MG63 (cell line): ENCODE measurements at regions not wholly inside any gene's neighbourhood (a gene's known extent, or its start where the extent isn't known, plus 50 kb on each side); places are given as distances from the start of the nearest gene placed in this dataset.
"Not testable (repeated sequence)": the region's sequence is repeated elsewhere in the genome, so short reads cannot be mapped to it uniquely, and the experiment has no call there.

ENCODE experiments used
- DNase-seq: peaks from one replicate; pipeline ENCODE4 v3.0.0-alpha.2; 2020
- H3K27me3 ChIP-seq: fragments of 250-450 bp; sonication (Bioruptor Pico); 2 replicates; pipeline ENCODE4 v1.5.1; 2020; ENCODE audit warnings: mild to moderate bottlenecking, moderate library complexity
- H3K36me3 ChIP-seq: fragments of 250-450 bp; sonication (Bioruptor Pico); 2 replicates; pipeline ENCODE4 v1.5.1; 2020; ENCODE audit warnings: mild to moderate bottlenecking, moderate library complexity
- H3K4me3 ChIP-seq: fragments of 250-450 bp; sonication (Bioruptor Pico); 2 replicates; pipeline ENCODE4 v1.5.1; 2020; ENCODE audit warnings: mild to moderate bottlenecking, moderate library complexity
- H3K9me3 ChIP-seq: fragments of 250-450 bp; sonication (Bioruptor Pico); 2 replicates; pipeline ENCODE4 v1.5.1; 2020; ENCODE audit warnings: mild to moderate bottlenecking, moderate library complexity

DNA sequence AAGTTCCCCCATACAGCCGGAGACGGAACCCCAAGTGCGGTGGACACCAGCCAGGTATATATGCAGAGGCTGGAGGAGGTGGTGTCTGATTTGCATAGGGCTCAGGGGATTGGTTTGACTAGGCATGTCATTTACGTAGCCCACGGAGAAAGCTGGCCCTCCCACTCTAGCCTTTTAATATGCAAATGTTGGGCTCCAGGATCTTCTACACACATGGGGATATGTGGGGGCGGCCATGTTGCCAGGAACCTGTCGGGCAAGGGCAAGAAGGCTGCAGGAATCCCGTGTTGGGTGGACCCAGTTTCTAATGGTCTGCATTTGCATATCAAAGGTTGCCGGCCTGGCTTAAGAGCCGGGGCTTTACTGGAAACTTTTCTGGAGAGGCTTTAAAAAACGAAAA is 57.4 kb downstream of the FTHL17 start:
- DNase-seq, H3K36me3 ChIP-seq, H3K27me3 ChIP-seq, H3K4me3 ChIP-seq, H3K9me3 ChIP-seq: not testable (repeated sequence)

DNA sequence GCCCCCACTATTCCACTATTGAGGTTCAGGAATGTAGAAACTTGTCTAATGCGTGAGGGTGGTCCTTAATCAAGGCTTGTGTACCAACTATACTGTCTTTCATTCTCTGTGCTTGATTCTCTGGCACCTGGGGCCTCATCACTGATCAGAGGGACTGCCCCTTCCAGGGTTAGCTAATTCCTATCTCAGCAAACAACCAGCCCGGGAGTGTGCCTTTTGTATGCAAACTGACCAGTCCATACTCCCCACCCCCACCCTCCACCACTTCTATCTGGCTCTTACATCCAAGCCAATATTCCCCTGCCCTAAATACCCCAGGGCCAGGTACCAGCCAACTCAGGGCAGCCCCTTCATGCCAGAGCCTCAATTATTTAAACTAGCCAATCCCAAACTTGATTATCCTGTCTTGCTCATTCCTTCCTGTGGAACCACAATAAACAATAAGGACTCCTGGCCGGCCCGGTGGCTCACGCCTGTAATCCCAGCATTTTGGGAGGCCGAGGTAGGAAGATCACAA is 59.3 kb downstream of the FTHL17 start:
- H3K27me3 ChIP-seq: no peaks in the 10 kb centered on the region
- no peaks in the 10 kb centered on the region for H3K36me3 ChIP-seq
- no peak for DNase-seq
- no peak overlapping the region for H3K4me3 ChIP-seq
- no peaks in the 10 kb centered on the region for H3K9me3 ChIP-seq

GRCh38 chrX:31007321-31007720 is 64.5 kb downstream of the FTHL17 start:
- Histone ChIP-seq H3K27me3 (no peaks in the 10 kb centered on the region), H3K9me3 (no peaks in the 10 kb centered on the region), H3K36me3 (no peaks in the 10 kb centered on the region), H3K4me3 (no peak overlapping the region)
- DNase-seq: peak; percentile 2

DNA sequence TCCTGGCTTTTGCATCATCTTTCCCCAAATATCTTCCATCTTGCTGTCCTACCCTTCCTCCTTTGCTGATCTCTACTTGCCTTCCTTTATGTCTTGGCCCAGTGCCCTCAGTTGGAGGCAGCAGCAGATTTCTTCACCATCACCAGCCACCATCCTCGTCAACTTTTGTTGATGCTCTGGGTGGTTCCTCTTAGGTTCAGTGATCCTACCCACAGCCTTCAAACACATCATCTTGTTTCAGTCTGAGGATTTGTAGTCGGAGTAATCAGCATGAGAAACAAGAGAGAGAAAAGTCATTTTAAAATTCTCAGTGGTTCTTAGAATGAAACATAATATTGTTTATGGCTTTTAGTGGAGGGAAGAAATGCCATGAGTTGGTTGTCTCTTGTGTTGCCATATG is 65.8 kb downstream of the FTHL17 start:
- H3K27me3 ChIP-seq: no peaks in the 10 kb centered on the region
- H3K4me3 ChIP-seq: no peak overlapping the region
- DNase-seq: no peak
- no peaks in the 10 kb centered on the region for H3K36me3 ChIP-seq
- no peaks in the 10 kb centered on the region for H3K9me3 ChIP-seq

GRCh38 chrX:30997411-30997810 is 74.4 kb downstream of the FTHL17 start:
- Histone ChIP-seq H3K9me3 (no peaks in the 10 kb centered on the region), H3K4me3 (no peak overlapping the region), H3K36me3 (no peaks in the 10 kb centered on the region), H3K27me3 (no peaks in the 10 kb centered on the region)
- DNase-seq: no peak

DNA sequence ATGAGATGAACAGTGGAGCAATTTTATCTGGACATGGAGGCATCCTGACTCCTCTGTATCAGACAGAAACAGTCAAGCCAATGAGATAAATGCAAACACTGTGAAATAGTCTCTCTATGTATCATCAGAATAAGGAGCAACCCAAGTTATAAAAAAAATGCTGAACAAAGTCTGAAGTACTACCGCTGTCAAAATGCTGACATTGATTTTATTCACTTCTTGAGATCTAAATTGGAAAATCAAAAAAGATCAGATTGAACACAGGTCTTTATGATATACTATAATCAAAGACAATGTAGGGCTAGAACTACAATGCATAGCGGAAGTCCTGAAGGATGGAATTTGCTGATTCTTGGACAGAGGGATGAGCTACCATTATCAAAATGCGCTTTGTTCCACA is 76.1 kb downstream of the FTHL17 start:
- H3K27me3 ChIP-seq: no peaks in the 10 kb centered on the region
- no peaks in the 10 kb centered on the region for H3K36me3 ChIP-seq
- no peak for DNase-seq

DNA sequence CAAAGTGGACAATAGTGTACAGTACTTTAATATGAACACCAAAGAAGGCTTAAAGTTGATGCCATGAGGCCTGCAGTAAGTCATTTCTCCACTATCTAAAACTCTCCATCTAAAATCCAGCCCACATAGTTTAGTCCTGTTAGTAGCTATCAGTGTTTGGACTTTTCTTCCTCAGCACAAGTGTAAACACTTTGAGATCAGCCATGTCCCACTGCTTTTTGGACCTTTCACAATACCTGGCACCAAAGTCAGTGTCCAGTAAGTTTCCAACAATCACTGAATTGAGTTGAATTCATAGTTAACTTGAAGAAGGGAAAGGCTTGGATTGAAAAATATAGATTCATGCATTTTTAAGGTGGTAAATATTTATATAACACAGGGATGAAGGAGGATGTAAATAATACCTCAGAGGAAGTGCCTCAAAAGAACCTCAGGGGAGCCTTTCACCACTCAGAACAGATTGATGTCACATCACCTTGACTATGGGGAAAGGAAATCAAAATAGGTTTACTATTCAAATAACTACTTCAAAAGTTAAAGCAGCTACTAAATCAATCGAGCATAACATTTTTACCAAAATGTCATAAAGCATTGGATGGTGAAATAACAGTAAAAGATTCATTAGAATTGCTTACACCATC is 76.7 kb downstream of the FTHL17 start:
- Histone ChIP-seq H3K9me3 (no peaks in the 10 kb centered on the region), H3K4me3 (no peak overlapping the region), H3K36me3 (no peaks in the 10 kb centered on the region), H3K27me3 (no peaks in the 10 kb centered on the region)
- DNase-seq: no peak

More for the DNA sequence above, 76.1 kb downstream of the FTHL17 start:
- no peaks in the 10 kb centered on the region for H3K9me3 ChIP-seq
- H3K4me3 ChIP-seq: no peak overlapping the region

- not testable (repeated sequence) for H3K27me3 ChIP-seq, H3K4me3 ChIP-seq, H3K36me3 ChIP-seq
These were observed 77.8 kb downstream of the FTHL17 start for GRCh38 chrX:30994018-30994417.

DNA sequence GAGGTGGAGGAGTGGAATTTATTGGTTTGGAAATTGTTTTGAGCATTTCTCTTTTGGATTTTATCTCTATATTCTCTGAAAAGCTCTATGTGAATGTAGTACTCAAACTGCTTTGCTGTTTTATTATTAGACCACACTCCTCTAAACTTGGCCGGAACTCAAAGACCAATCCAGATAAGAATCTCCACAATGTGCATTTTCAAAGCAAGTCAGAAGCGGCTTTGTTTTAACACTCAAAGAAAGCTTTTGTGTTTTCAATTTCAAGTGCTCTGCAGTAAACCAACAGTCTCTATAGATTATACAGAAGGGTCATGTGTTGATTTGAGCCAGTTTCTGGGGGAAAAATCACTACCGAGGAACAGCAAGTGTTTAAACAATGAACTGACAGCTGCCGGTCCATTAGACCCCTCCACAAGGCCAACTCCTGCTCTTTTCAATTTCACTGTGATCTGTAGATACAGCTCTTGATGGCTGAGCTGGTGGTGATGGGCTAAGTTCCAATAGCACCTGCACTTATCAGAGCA is 79.4 kb downstream of the FTHL17 start:
- Histone ChIP-seq H3K27me3 (no peaks in the 10 kb centered on the region), H3K36me3 (no peaks in the 10 kb centered on the region), H3K9me3 (no peaks in the 10 kb centered on the region), H3K4me3 (no peak overlapping the region)
- no peak for DNase-seq

More at GRCh38 chrX:30994018-30994417, 77.8 kb downstream of the FTHL17 start:
- H3K9me3 ChIP-seq, DNase-seq: not testable (repeated sequence)

DNA sequence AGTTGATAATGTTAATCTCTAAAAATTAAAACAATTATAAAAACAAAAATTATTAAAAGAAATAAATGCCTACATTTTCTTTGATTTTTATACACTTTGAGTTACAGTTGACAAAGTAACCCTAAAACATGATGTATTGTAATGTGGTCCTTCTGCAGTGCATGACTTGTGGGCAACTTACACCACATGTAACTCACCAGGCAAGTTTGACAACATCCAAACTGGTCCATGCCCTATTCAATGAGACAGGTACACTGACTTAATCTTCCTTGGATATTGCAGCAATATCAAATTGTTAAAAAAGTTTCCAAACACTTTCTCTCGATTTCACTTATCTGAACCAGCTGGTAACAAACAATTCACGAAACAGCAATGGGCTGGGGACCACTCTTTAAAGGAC is 81.5 kb downstream of the FTHL17 start:
- H3K36me3 ChIP-seq: no peaks in the 10 kb centered on the region
- H3K27me3 ChIP-seq: no peaks in the 10 kb centered on the region
- no peaks in the 10 kb centered on the region for H3K9me3 ChIP-seq
- H3K4me3 ChIP-seq: no peak overlapping the region
- DNase-seq: no peak

DNA sequence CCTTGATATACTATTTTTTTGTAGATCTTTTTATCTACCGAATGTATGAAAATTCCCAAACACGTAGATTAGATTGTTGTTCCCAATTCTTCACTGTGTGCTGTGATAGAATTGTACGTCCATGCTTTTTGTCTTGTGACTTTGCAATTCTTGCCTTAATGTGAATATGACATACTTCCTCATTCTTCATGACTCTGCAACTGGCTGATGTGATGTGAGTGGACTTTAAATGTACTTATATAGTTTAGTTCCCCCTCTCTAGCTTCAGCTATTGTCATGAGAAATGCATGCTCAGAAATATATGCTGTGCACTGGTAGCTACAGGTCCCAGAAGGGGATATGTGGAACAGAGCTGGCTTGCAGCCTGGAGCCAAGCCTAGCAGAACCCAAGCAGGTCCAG is 89.4 kb downstream of the FTHL17 start:
- DNase-seq: no peak
- no peaks in the 10 kb centered on the region for H3K36me3 ChIP-seq
- H3K4me3 ChIP-seq: no peak overlapping the region
- H3K27me3 ChIP-seq: no peaks in the 10 kb centered on the region
- H3K9me3 ChIP-seq: no peaks in the 10 kb centered on the region

- no peaks in the 10 kb centered on the region for H3K9me3 ChIP-seq
- no peaks in the 10 kb centered on the region for H3K27me3 ChIP-seq
- no peak for DNase-seq
- H3K36me3 ChIP-seq: no peaks in the 10 kb centered on the region
- no peak overlapping the region for H3K4me3 ChIP-seq
These were observed 89.9 kb downstream of the FTHL17 start for GRCh38 chrX:30981968-30982367.

- Histone ChIP-seq H3K27me3 (no peaks in the 10 kb centered on the region), H3K4me3 (no peak overlapping the region), H3K9me3 (no peaks in the 10 kb centered on the region), H3K36me3 (no peaks in the 10 kb centered on the region)
- DNase-seq: no peak
These were observed 90.2 kb upstream of the TAB3 start for GRCh38 chrX:30979271-30979670.

DNA sequence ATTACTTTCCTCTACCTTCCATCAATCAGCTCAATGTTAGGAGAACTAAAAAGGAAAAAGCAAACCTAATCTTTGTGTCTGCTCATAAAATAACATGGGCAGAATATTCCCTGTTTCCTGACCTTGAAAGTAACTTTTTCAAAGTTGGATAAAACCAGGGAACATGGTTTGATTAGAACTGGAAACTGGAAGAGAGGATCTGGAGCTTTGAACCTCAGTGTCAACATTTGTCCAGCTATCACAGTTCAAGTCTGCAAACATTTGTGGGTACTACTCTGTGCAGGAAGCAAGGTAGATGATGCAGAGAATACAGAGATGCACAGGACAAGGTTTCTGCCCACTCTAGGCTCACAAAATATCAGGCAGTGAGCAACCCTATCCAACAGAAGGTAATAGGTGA is 86.4 kb upstream of the TAB3 start:
- Histone ChIP-seq H3K4me3 (no peak overlapping the region), H3K27me3 (no peaks in the 10 kb centered on the region), H3K9me3 (no peaks in the 10 kb centered on the region), H3K36me3 (no peaks in the 10 kb centered on the region)
- DNase-seq: no peak

- no peak for DNase-seq
- H3K36me3 ChIP-seq: no peaks in the 10 kb centered on the region
- no peak overlapping the region for H3K4me3 ChIP-seq
- H3K9me3 ChIP-seq: no peaks in the 10 kb centered on the region
- H3K27me3 ChIP-seq: no peaks in the 10 kb centered on the region
These were observed 84.9 kb upstream of the TAB3 start for GRCh38 chrX:30973784-30974427.

- no peaks in the 10 kb centered on the region for H3K36me3 ChIP-seq
- no peaks in the 10 kb centered on the region for H3K27me3 ChIP-seq
- DNase-seq: peak; percentile 26
- H3K9me3 ChIP-seq: no peaks in the 10 kb centered on the region
- peak overlapping the region; percentile 30 for H3K4me3 ChIP-seq
These were observed 82.9 kb upstream of the TAB3 start for GRCh38 chrX:30971774-30972603.

DNA sequence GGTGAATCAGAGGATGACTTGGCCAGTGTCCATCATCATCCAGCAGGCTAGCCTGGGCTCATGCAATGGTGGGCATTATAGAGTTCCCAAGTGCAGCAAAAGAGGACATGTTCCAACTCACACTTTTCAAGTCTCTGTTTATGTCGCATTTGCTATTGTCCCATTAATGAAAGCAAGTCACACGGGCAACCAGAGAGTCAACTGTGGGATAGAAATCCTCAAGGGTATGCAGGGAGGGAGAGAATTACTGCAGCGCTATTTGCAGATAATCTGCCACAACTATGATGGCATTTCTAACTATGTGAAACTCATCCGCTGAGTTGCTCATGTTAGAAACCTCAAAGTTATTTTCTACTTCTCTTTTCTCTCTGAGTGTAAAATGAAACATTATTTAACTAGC is 78.5 kb upstream of the TAB3 start:
- no peak for DNase-seq
- no peaks in the 10 kb centered on the region for H3K27me3 ChIP-seq

More for the DNA sequence above, 78.5 kb upstream of the TAB3 start:
- Histone ChIP-seq H3K36me3 (no peaks in the 10 kb centered on the region), H3K4me3 (no peak overlapping the region), H3K9me3 (no peaks in the 10 kb centered on the region)
